IMR-90 (cell line): ENCODE measurements at regions not wholly inside any gene's neighbourhood (a gene's known extent, or its start where the extent isn't known, plus 50 kb on each side); places are given as distances from the start of the nearest gene placed in this dataset.

ENCODE experiments used
- ATAC-seq: fragments of 200-7000 bp; cut with Tn5 transposase; 2 replicates; pipeline ENCODE4 v1.9.1; 2020; ENCODE audit warnings: low read depth, mild to moderate bottlenecking, moderate library complexity
- BruUV-seq: library from RNA; stranded (reverse); fragments of 400-500 nt; replicated peaks from 2 replicates; lab custom pipeline; 2021; lab: Mats Ljungman, UMichigan
- CTCF ChIA-PET: fragments of 300-600 bp; formaldehyde crosslinking; extraction: SDS; loops from one replicate; lab custom pipeline; 2021; ENCODE audit warnings: antibody characterized with exemption; lab: Yijun Ruan, JAX
- POLR2A ChIA-PET: fragments of 300-600 bp; sonication (Branson Sonifier 250); formaldehyde crosslinking; loops from one replicate; lab custom pipeline; 2022; ENCODE audit warnings: antibody characterized with exemption; ENCODE audit not compliant: unreplicated experiment; lab: Charles Lee
- DNase-seq: peaks from one replicate; pipeline ENCODE4 v3.0.0; 2013
- H2AFZ ChIP-seq: replicated peaks from 2 replicates; pipeline ENCODE3; 2013; ENCODE audit warnings: low read length, mild to moderate bottlenecking; ENCODE audit not compliant: poor library complexity
- H2AK5ac ChIP-seq: 2 replicates; pipeline ENCODE4 v1.6.1; 2013; ENCODE audit warnings: low read depth, low read length, inconsistent platforms
- H2AK9ac ChIP-seq: replicated peaks from 2 replicates; pipeline ENCODE3; 2013; ENCODE audit warnings: mild to moderate bottlenecking, low read depth, low read length, moderate library complexity; ENCODE audit not compliant: poor library complexity
- H2BK120ac ChIP-seq: 2 replicates; pipeline ENCODE4 v1.6.1; 2013; ENCODE audit warnings: low read depth, low read length, inconsistent platforms
- H2BK15ac ChIP-seq: 3 replicates; pipeline ENCODE4 v1.6.1; 2013; ENCODE audit warnings: low read depth, low read length, inconsistent platforms
- H2BK20ac ChIP-seq: 2 replicates; pipeline ENCODE4 v1.6.1; 2013; ENCODE audit warnings: low read depth, mild to moderate bottlenecking, inconsistent platforms, low read length, moderate library complexity
- H2BK5ac ChIP-seq: 2 replicates; pipeline ENCODE4 v1.6.1; 2013; ENCODE audit warnings: mild to moderate bottlenecking, low read depth, low read length, inconsistent platforms; ENCODE audit not compliant: poor library complexity, severe bottlenecking
- H3K14ac ChIP-seq: replicated peaks from 2 replicates; pipeline ENCODE4 v1.6.1; 2013; ENCODE audit warnings: low read depth, low read length, inconsistent platforms
- H3K18ac ChIP-seq: 2 replicates; pipeline ENCODE4 v1.6.1; 2013; ENCODE audit warnings: low read depth, low read length, control low read depth
- H3K23ac ChIP-seq: 2 replicates; pipeline ENCODE4 v1.6.1; 2013; ENCODE audit warnings: low read depth, low read length, inconsistent platforms
- H3K27ac ChIP-seq: 2 replicates; pipeline ENCODE4 v1.5.1; 2013; ENCODE audit warnings: mild to moderate bottlenecking, control low read depth, low read length; ENCODE audit not compliant: insufficient read depth
- H3K27me3 ChIP-seq: 2 replicates; pipeline ENCODE4 v1.6.1; 2013; ENCODE audit warnings: low read length; ENCODE audit not compliant: control insufficient read depth, insufficient read depth
- H3K36me3 ChIP-seq: 2 replicates; pipeline ENCODE4 v1.6.1; 2013; ENCODE audit warnings: low read length, mixed read lengths; ENCODE audit not compliant: control insufficient read depth, insufficient read depth
- H3K4ac ChIP-seq: 2 replicates; pipeline ENCODE4 v1.6.1; 2013; ENCODE audit warnings: low read depth, low read length, inconsistent platforms
- H3K4me1 ChIP-seq: 2 replicates; pipeline ENCODE4 v1.6.1; 2013; ENCODE audit warnings: low read length, mixed read lengths; ENCODE audit not compliant: control insufficient read depth, insufficient read depth
- H3K4me2 ChIP-seq: 2 replicates; pipeline ENCODE4 v1.6.1; 2013; ENCODE audit warnings: low read depth, mild to moderate bottlenecking, control low read depth, low read length, moderate library complexity
- H3K4me3 ChIP-seq: 2 replicates; pipeline ENCODE4 v1.5.1; 2013; ENCODE audit warnings: low read depth, mild to moderate bottlenecking, control low read depth, low read length, moderate library complexity; ENCODE audit not compliant: insufficient read depth
- H3K56ac ChIP-seq: 2 replicates; pipeline ENCODE4 v1.6.1; 2013; ENCODE audit warnings: low read length, inconsistent platforms; ENCODE audit not compliant: insufficient read depth; ENCODE audit errors: extremely low read depth
- H3K79me1 ChIP-seq, 2 experiments: 2 replicates each; pipeline ENCODE4 v1.6.1; 2013; ENCODE audit warnings: low read length in 2 of 2, inconsistent platforms in 1 of 2, low read depth in 1 of 2
- H3K9ac ChIP-seq: 2 replicates; pipeline ENCODE4 v1.6.1; 2013; ENCODE audit warnings: low read depth, low read length, control low read depth
- H3K9me1 ChIP-seq: 2 replicates; pipeline ENCODE4 v1.6.1; 2013; ENCODE audit warnings: low read length, inconsistent platforms; ENCODE audit not compliant: insufficient read depth
- H3K9me3 ChIP-seq: 2 replicates; pipeline ENCODE4 v1.6.1; 2013; ENCODE audit warnings: low read length; ENCODE audit not compliant: control insufficient read depth, insufficient read depth
- H4K20me1 ChIP-seq: 2 replicates; pipeline ENCODE4 v1.6.1; 2013; ENCODE audit warnings: low read length, inconsistent platforms; ENCODE audit not compliant: insufficient read depth
- H4K5ac ChIP-seq: 2 replicates; pipeline ENCODE4 v1.6.1; 2013; ENCODE audit warnings: mild to moderate bottlenecking, low read depth, low read length, control low read depth
- H4K8ac ChIP-seq, 2 experiments: 2 replicates each; pipeline ENCODE4 v1.6.1; 2013; ENCODE audit warnings: low read depth in 2 of 2, low read length in 2 of 2, control low read depth in 1 of 2, inconsistent platforms in 1 of 2
- H4K91ac ChIP-seq: 2 replicates; pipeline ENCODE4 v1.6.1; 2013; ENCODE audit warnings: low read depth, low read length, inconsistent platforms; ENCODE audit not compliant: insufficient read depth
- CEBPB ChIP-seq: IDR thresholded peaks from 2 replicates; pipeline ENCODE4 v1.6.1; 2012; ENCODE audit warnings: low read depth, low read length, improper control_type of control experiment
- FOS ChIP-seq: fragments of 150-350 bp; IDR thresholded peaks from 2 replicates; pipeline ENCODE4 v1.6.1; 2016; ENCODE audit warnings: low read depth, low read length
- NFE2L2 ChIP-seq: fragments of 150-350 bp; IDR thresholded peaks from 2 replicates; pipeline ENCODE4 v1.6.1; 2016; ENCODE audit warnings: low read depth, mild to moderate bottlenecking, low read length
- RAD21 ChIP-seq: IDR thresholded peaks from 2 replicates; pipeline ENCODE4 v1.6.1; 2012; ENCODE audit warnings: low read length, improper control_type of control experiment
- RCOR1 ChIP-seq: IDR thresholded peaks from 2 replicates; pipeline ENCODE4 v1.6.1; 2012; ENCODE audit warnings: mild to moderate bottlenecking, low read length, improper control_type of control experiment; ENCODE audit not compliant: insufficient replicate concordance
- RFX5 ChIP-seq: IDR thresholded peaks from 2 replicates; pipeline ENCODE4 v1.8.0; 2012; ENCODE audit warnings: low read depth, mild to moderate bottlenecking, low read length, moderate library complexity
- SMC3 ChIP-seq: fragments of 150-350 bp; IDR thresholded peaks from 2 replicates; pipeline ENCODE4 v1.6.1; 2016; ENCODE audit warnings: low read depth, mild to moderate bottlenecking, antibody characterized with exemption, low read length, moderate library complexity
- WGBS, 2 experiments: methylation state at CpG; one replicate each; pipeline versions ENCODE4 v1.1.5 to v1.1.7; 2013; ENCODE audit warnings: missing lambda C conversion rate in 2 of 2; ENCODE audit not compliant: insufficient read length in 1 of 2; ENCODE audit errors: extremely low coverage in 2 of 2; 5-methylcytosine and 5-hydroxymethylcytosine counted together
- dilution Hi-C: fragments of 300-500 bp; cut with HindIII; formaldehyde crosslinking; loops from one replicate; pipeline ENCODE4 v1.14.3; 2018; ENCODE audit warnings: low sequenced_read_pairs; ENCODE audit not compliant: unreplicated experiment
- in situ Hi-C: fragments of 300-500 bp; cut with MboI; formaldehyde crosslinking; loops from 3 replicates; pipeline ENCODE4 v1.14.3; 2019; ENCODE audit warnings: low sequenced_read_pairs, inconsistent platforms, mixed read lengths
- intact Hi-C: fragments of 100-400 bp; cut with micrococcal nuclease; formaldehyde crosslinking; loops from 2 replicates; pipeline ENCODE4 v1.10.0; 2022
- TF ChIP-seq, protein P1 (sequence below): fragments of 150-350 bp; IDR thresholded peaks from 2 replicates; pipeline ENCODE4 v1.6.1; 2017; ENCODE audit warnings: mild to moderate bottlenecking, antibody characterized with exemption, low read length, low read depth

DNA sequence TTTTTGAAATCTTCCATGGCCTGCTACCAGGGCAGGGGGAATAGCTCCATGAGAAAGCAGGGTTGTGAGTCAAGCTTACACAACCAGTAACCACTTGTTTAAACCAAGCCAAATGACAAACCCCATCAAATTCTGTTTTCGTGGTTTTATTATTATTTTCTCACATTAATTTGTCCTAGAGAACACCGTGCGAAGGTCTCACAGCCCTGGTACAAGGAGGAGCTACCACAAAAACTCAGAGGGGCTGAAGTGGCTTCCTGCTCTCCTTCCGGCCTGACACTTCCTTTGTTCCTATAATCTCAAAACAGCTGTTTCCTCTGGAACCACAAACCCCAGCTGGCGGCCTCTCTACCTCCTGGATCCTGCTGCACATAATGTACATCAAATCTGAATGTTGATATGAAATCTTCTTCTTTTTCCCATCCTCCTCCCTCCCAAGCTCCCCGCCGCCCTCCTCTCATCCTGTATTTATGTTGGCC lies 375.9 kb downstream of the MCTP2 start:
- H3K14ac ChIP-seq: no peak overlapping the region
- intact Hi-C loops: no loop called here
- H2BK120ac ChIP-seq: no peak overlapping the region
- CTCF ChIA-PET: no interaction called here
- in situ Hi-C loops: no loop called here
- no peak overlapping the region for H3K18ac ChIP-seq
- no peak overlapping the region for H2BK5ac ChIP-seq
- no peak for TF ChIP-seq RFX5
- TF ChIP-seq FOS: no peak
- TF ChIP-seq NFE2L2: no peak
- TF ChIP-seq SMC3: no peak
- TF ChIP-seq, protein P1, sequence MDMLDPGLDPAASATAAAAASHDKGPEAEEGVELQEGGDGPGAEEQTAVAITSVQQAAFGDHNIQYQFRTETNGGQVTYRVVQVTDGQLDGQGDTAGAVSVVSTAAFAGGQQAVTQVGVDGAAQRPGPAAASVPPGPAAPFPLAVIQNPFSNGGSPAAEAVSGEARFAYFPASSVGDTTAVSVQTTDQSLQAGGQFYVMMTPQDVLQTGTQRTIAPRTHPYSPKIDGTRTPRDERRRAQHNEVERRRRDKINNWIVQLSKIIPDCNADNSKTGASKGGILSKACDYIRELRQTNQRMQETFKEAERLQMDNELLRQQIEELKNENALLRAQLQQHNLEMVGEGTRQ: no peak
- TF ChIP-seq CEBPB: no peak
- TF ChIP-seq RCOR1: no peak
- TF ChIP-seq RAD21: no peak
- BruUV-seq: no TSS peak
- H3K9me3 ChIP-seq: peaks cover 16% of the 10 kb centered on the region
- no peak overlapping the region for H3K4me3 ChIP-seq
- no peaks in the 10 kb centered on the region for H3K9me1 ChIP-seq
- no peak overlapping the region for H2AFZ ChIP-seq
- H4K20me1 ChIP-seq: no peaks in the 10 kb centered on the region
- H3K27me3 ChIP-seq: no peaks in the 10 kb centered on the region
- no peak overlapping the region for H4K8ac ChIP-seq
- H2BK15ac ChIP-seq: no peak overlapping the region
- WGBS, 2 experiments: no CpG with 5 or more reads among the region's 7 CpGs
- ATAC-seq: no peak
- no peak overlapping the region for H3K56ac ChIP-seq
- H2AK9ac ChIP-seq: no peak overlapping the region
- no peaks in the 10 kb centered on the region for H3K36me3 ChIP-seq
- no peak overlapping the region for H2BK20ac ChIP-seq
- POLR2A ChIA-PET: no interaction called here
- H3K23ac ChIP-seq: no peak overlapping the region
- no peak for DNase-seq
- dilution Hi-C loops: no loop called here
- H3K4ac ChIP-seq: no peak overlapping the region
- H3K27ac ChIP-seq: no peak overlapping the region
- no peak overlapping the region for H4K91ac ChIP-seq
- H3K9ac ChIP-seq: no peak overlapping the region
- no peak overlapping the region for H4K5ac ChIP-seq
- H3K4me2 ChIP-seq: no peak overlapping the region
- H2AK5ac ChIP-seq: no peak overlapping the region
- H3K4me1 ChIP-seq: no peaks in the 10 kb centered on the region
- no peaks in the 10 kb centered on the region for H3K79me1 ChIP-seq
